PC-9 (cell line): ENCODE measurements at regions not wholly inside any gene's neighbourhood (a gene's known extent, or its start where the extent isn't known, plus 50 kb on each side); places are given as distances from the start of the nearest gene placed in this dataset.

Experiments used
- BruUV-seq: library from RNA; stranded (reverse); fragments of 400-500 nt; replicated peaks from 2 replicates; lab custom pipeline; 2021; lab: Mats Ljungman, UMichigan
- CTCF ChIA-PET: fragments of 300-600 bp; sonication (Branson Sonifier 250); formaldehyde crosslinking; loops from one replicate; lab custom pipeline; 2022; ENCODE audit warnings: antibody characterized with exemption; lab: Charles Lee
- POLR2A ChIA-PET: fragments of 300-600 bp; sonication (Branson Sonifier 250); formaldehyde crosslinking; loops from one replicate; lab custom pipeline; 2022; ENCODE audit warnings: antibody characterized with exemption; ENCODE audit not compliant: unreplicated experiment; lab: Charles Lee
- DNase-seq, 2 experiments: peaks; one replicate each; pipeline versions ENCODE4 v3.0.0 to v3.0.0-alpha.2; 2015 to 2022; ENCODE audit warnings: mixed read lengths in 1 of 2
- H2AFZ ChIP-seq: fragments of 200-600 bp; sonication (generic); 2 replicates; pipeline ENCODE4 v1.8.1; 2017; ENCODE audit warnings: antibody characterized with exemption
- H3F3A ChIP-seq: fragments of 200-600 bp; sonication (generic); 2 replicates; pipeline ENCODE4 v1.8.1; 2017; ENCODE audit warnings: antibody characterized with exemption, mild to moderate bottlenecking, low read depth; ENCODE audit not compliant: insufficient read depth
- H3K27ac ChIP-seq: fragments of 200-600 bp; sonication (generic); 2 replicates; pipeline ENCODE4 v1.6.1; 2016; ENCODE audit warnings: mixed run types
- H3K27me3 ChIP-seq: fragments of 200-600 bp; sonication (generic); 2 replicates; pipeline ENCODE4 v1.6.1; 2016; ENCODE audit warnings: low read depth, mixed run types; ENCODE audit not compliant: insufficient read depth
- H3K36me3 ChIP-seq: fragments of 200-600 bp; sonication (generic); 2 replicates; pipeline ENCODE4 v1.6.1; 2016; ENCODE audit warnings: low read depth, mixed run types
- H3K4me1 ChIP-seq: fragments of 200-600 bp; sonication (generic); replicated peaks from 2 replicates; pipeline ENCODE4 v1.6.1; 2016; ENCODE audit warnings: mixed run types; ENCODE audit not compliant: insufficient read depth
- H3K4me2 ChIP-seq: fragments of 200-600 bp; sonication (generic); 2 replicates; pipeline ENCODE4 v1.6.1; 2017; ENCODE audit warnings: mixed run types
- H3K4me3 ChIP-seq: fragments of 200-600 bp; sonication (generic); 2 replicates; pipeline ENCODE4 v1.6.1; 2016; ENCODE audit warnings: mixed run types
- H3K79me2 ChIP-seq: fragments of 200-600 bp; sonication (generic); 2 replicates; pipeline ENCODE4 v1.6.1; 2017; ENCODE audit warnings: low read depth, mixed run types
- H3K9me2 ChIP-seq: fragments of 200-600 bp; sonication (generic); 2 replicates; pipeline ENCODE4 v1.8.1; 2017; ENCODE audit warnings: mild to moderate bottlenecking; ENCODE audit not compliant: insufficient read depth
- H3K9me3 ChIP-seq: fragments of 200-600 bp; sonication (generic); 2 replicates; pipeline ENCODE4 v1.8.1; 2016; ENCODE audit warnings: low read depth; ENCODE audit not compliant: insufficient read depth
- H4K20me1 ChIP-seq: fragments of 200-600 bp; sonication (generic); 2 replicates; pipeline ENCODE4 v1.8.1; 2017; ENCODE audit not compliant: insufficient read depth
- CTCF ChIP-seq: fragments of 200-600 bp; sonication (generic); conservative IDR thresholded peaks from 2 replicates; pipeline ENCODE4 v1.6.1; 2017; ENCODE audit warnings: mixed run types, antibody characterized with exemption, mild to moderate bottlenecking, moderate library complexity
- EZH2 ChIP-seq: fragments of 200-600 bp; sonication (generic); IDR thresholded peaks from 2 replicates; pipeline ENCODE4 v1.8.0; 2017; ENCODE audit warnings: antibody characterized with exemption, low read depth
- intact Hi-C: fragments of 100-400 bp; cut with micrococcal nuclease; formaldehyde crosslinking; loops from one replicate; pipeline ENCODE4 v1.10.0; 2022; ENCODE audit not compliant: unreplicated experiment

GRCh38 chrX:63285375-63285774, 65.8 kb downstream of the SPIN4 start:
- Histone ChIP-seq H3K27ac (no peak overlapping the region), H3K27me3 (no peaks in the 10 kb centered on the region), H3K4me1 (no peaks in the 10 kb centered on the region), H3F3A (no peaks in the 10 kb centered on the region), H2AFZ (no peak overlapping the region), H3K4me3 (no peak overlapping the region), H3K9me2 (no peaks in the 10 kb centered on the region), H4K20me1 (no peaks in the 10 kb centered on the region), H3K79me2 (no peaks in the 10 kb centered on the region), H3K9me3 (no peaks in the 10 kb centered on the region), H3K36me3 (no peaks in the 10 kb centered on the region), H3K4me2 (no peak overlapping the region)
- intact Hi-C loops = no loop called here
- DNase-seq = no peak
- TF ChIP-seq EZH2 = no peak
- TF ChIP-seq CTCF = no peak
- POLR2A ChIA-PET = no interaction called here
- no TSS peak for BruUV-seq
- CTCF ChIA-PET = no interaction called here

- H3K9me2 ChIP-seq = no peaks in the 10 kb centered on the region
- no peaks in the 10 kb centered on the region for H4K20me1 ChIP-seq
- no peak for TF ChIP-seq CTCF
- no peak for DNase-seq
- BruUV-seq = no TSS peak
- ChIA-PET CTCF (no interaction called here), POLR2A (no interaction called here)
- H3K4me1 ChIP-seq = no peaks in the 10 kb centered on the region
- H3K36me3 ChIP-seq = no peaks in the 10 kb centered on the region
- H3K27me3 ChIP-seq = no peaks in the 10 kb centered on the region
- H2AFZ ChIP-seq = no peak overlapping the region
- no peak overlapping the region for H3K4me3 ChIP-seq
- intact Hi-C loops = no loop called here
- H3F3A ChIP-seq = no peaks in the 10 kb centered on the region
- H3K79me2 ChIP-seq = no peaks in the 10 kb centered on the region
- H3K27ac ChIP-seq = no peak overlapping the region
- no peak overlapping the region for H3K4me2 ChIP-seq
- no peaks in the 10 kb centered on the region for H3K9me3 ChIP-seq
These were observed 66.5 kb downstream of the SPIN4 start for GRCh38 chrX:63284659-63285058.

GRCh38 chrX:63283348-63283747, 67.8 kb downstream of the SPIN4 start:
- POLR2A ChIA-PET = no interaction called here
- intact Hi-C loops = no loop called here
- Histone ChIP-seq H4K20me1 (no peaks in the 10 kb centered on the region), H2AFZ (no peak overlapping the region), H3K27ac (no peak overlapping the region), H3F3A (no peaks in the 10 kb centered on the region), H3K9me3 (no peaks in the 10 kb centered on the region), H3K4me1 (no peaks in the 10 kb centered on the region), H3K27me3 (no peaks in the 10 kb centered on the region), H3K79me2 (no peaks in the 10 kb centered on the region), H3K9me2 (no peaks in the 10 kb centered on the region), H3K36me3 (no peaks in the 10 kb centered on the region), H3K4me2 (no peak overlapping the region), H3K4me3 (no peak overlapping the region)
- no peak for DNase-seq
- TF ChIP-seq EZH2 (no peak), CTCF (no peak)
- no TSS peak for BruUV-seq
- CTCF ChIA-PET = no interaction called here
